Liver (tissue), 2 donors: ENCODE measurements at regions not wholly inside any gene's neighbourhood (a gene's known extent, or its start where the extent isn't known, plus 50 kb on each side); places are given as distances from the start of the nearest gene placed in this dataset.
"Not testable (repeated sequence)": the region's sequence is repeated elsewhere in the genome, so short reads cannot be mapped to it uniquely, and the experiment has no call there.

ENCODE experiments used
- REST ChIP-seq: IDR thresholded peaks from 2 replicates; pipeline ENCODE4 v1.6.1; 2016; ENCODE audit warnings: antibody characterized with exemption, mild to moderate bottlenecking
- TF ChIP-seq, protein P1 (sequence below): fragments of 150-350 bp; IDR thresholded peaks from 2 replicates; pipeline ENCODE4 v1.5.1; 2017; ENCODE audit warnings: improper control_type of control experiment, low read depth, low read length; ENCODE audit not compliant: missing input control
- donor health status: healthy.

DNA sequence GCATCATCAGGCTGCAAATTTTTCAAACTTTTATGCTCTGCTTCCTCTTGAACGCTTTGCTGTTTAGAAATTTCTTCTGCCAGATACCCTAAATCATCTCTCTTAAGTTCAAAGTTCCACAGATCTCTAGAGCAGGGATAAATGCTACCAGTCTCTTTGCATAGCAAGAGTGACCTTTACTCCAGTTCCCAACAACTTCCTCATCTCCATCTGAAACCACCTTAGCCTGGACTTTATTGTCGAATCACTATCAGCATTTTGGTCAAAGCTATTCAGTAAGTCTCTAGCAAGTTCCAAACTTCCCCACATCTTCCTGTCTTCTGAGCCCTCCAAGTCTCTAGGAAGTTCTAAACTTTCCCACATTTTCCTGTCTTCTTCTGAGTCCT is 170.9 kb downstream of the MAIP1 start:
- TF ChIP-seq, protein P1, sequence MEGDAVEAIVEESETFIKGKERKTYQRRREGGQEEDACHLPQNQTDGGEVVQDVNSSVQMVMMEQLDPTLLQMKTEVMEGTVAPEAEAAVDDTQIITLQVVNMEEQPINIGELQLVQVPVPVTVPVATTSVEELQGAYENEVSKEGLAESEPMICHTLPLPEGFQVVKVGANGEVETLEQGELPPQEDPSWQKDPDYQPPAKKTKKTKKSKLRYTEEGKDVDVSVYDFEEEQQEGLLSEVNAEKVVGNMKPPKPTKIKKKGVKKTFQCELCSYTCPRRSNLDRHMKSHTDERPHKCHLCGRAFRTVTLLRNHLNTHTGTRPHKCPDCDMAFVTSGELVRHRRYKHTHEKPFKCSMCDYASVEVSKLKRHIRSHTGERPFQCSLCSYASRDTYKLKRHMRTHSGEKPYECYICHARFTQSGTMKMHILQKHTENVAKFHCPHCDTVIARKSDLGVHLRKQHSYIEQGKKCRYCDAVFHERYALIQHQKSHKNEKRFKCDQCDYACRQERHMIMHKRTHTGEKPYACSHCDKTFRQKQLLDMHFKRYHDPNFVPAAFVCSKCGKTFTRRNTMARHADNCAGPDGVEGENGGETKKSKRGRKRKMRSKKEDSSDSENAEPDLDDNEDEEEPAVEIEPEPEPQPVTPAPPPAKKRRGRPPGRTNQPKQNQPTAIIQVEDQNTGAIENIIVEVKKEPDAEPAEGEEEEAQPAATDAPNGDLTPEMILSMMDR, result not testable (repeated sequence)
- not testable (repeated sequence) for TF ChIP-seq REST
